Peyer's patch (tissue), 4 donors: ENCODE measurements at regions not wholly inside any gene's neighbourhood (a gene's known extent, or its start where the extent isn't known, plus 50 kb on each side); places are given as distances from the start of the nearest gene placed in this dataset.

ENCODE experiments used
- CTCF ChIP-seq, 6 experiments: fragments of 450-650 bp in 4 of 6; fragments of 200-600 bp in 2 of 6; sonication (generic) in 1 of 6; IDR thresholded peaks; one replicate each; pipeline ENCODE4 v1.5.1; 2017 to 2019; ENCODE audit warnings: antibody characterized with exemption in 6 of 6, mild to moderate bottlenecking in 3 of 6, moderate library complexity in 1 of 6
- POLR2A ChIP-seq, 2 donors: fragments of 450-650 bp; IDR thresholded peaks; one replicate each; pipeline ENCODE4 v1.5.1; 2017; ENCODE audit warnings: antibody characterized with exemption in 2 of 2, mild to moderate bottlenecking in 2 of 2, moderate library complexity in 2 of 2

- TF ChIP-seq CTCF (IDR thresholded peaks at IDR 0.05) (no peak), POLR2A (IDR thresholded peaks at IDR 0.05) (no peak)
Observed at GRCh38 chr15:91409387-91409786, 309.3 kb downstream of the SV2B start.
